IPS-11a (cell line): ENCODE measurements at regions not wholly inside any gene's neighbourhood (a gene's known extent, or its start where the extent isn't known, plus 50 kb on each side); places are given as distances from the start of the nearest gene placed in this dataset.

Experiments used
- H3K4me3 ChIP-seq: one replicate; pipeline ENCODE4 v1.5.1; 2013; ENCODE audit warnings: low read depth, low read length, control low read depth

- no peak overlapping the region for H3K4me3 ChIP-seq
Measured at GRCh38 chr15:95567686-95568085, 762.8 kb upstream of the NR2F2 start.

DNA sequence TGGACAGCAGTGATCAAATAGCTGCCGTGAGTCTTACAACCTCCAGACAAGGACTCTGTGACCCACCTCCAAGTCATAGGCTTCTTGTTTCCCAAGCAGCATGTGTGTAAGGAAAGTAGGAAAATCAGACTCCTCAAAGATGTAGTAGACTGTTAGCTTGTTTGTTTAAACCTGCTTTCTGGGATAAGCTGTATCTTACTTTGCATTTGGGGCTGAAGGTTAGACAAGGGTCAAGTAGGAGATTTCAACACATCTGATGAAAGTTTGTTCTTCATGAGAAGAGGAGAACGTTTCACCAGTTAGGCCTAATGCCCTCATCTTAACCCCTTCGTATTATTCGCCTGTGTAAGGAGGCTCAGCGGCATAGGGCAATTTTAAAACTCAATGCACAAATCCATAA lies 756.4 kb upstream of the NR2F2 start:
- no peak overlapping the region for H3K4me3 ChIP-seq

- H3K4me3 ChIP-seq, result no peak overlapping the region
Measured at GRCh38 chr15:95577927-95578326, 752.6 kb upstream of the NR2F2 start.

- no peak overlapping the region for H3K4me3 ChIP-seq
Measured at GRCh38 chr15:95580121-95580520, 750.4 kb upstream of the NR2F2 start.

DNA sequence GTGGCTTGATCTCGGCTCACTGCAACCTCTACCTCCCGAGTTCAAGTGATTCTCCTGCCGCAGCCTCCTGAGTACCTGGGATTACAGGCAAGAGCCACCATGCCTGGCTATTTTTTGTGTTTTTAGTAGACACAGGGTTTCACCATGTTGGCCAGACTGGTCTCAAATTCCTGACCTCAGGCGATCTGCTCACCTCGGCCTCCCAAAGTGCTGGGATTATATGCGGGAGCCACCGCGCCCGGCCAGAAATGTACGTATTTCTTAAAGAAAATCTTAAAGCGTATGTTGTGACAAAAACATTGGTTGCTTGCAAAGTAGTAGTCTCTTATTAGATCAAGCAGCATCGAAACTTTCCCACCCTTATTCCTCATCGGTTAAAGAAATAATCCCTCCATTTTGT lies 748.9 kb upstream of the NR2F2 start:
- no peak overlapping the region for H3K4me3 ChIP-seq

DNA sequence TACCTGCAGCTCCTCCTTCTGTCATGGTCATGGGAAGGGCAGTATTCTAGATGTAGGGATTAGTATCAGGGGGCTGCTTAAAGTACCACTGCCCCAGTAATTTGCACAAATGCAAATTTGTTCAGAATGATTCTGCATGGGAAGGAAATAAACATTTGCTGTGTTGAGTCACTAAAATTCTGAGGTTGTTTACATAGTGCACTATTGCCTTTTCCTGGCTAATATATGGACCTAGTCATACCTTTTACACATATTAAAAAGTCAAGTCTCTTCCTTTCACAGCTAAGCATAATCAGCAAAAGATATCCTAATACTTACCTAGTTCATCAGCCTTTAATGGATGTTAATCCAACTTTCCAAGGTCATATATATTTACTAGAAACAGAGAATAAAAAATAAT lies 746.4 kb upstream of the NR2F2 start:
- H3K4me3 ChIP-seq, result no peak overlapping the region

- no peak overlapping the region for H3K4me3 ChIP-seq
Measured at GRCh38 chr15:95588056-95588455, 742.4 kb upstream of the NR2F2 start.

DNA sequence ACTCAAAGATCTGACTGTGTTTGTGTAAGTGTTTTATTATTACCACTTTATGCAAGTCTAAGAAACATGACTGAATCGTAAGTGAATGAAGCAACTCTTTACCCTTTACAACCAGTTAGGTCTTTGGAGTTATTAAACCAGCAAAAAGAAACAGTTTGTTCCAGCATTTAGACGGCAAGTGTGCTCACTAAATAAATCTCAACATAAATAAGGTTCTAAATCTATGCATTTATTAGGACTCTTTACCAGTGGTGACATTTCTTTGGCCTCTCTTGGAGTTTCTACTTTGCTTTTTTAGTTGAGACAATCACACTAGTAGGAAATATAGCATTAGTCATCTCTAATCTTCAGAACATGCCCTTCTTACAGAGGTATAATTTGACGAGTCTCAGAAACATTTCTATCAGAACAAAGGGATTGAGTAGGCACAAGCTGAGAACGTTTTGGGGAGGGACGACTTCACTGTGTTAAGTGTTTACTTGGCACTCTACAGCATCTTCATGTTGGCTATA lies 739.9 kb upstream of the NR2F2 start:
- no peak overlapping the region for H3K4me3 ChIP-seq

DNA sequence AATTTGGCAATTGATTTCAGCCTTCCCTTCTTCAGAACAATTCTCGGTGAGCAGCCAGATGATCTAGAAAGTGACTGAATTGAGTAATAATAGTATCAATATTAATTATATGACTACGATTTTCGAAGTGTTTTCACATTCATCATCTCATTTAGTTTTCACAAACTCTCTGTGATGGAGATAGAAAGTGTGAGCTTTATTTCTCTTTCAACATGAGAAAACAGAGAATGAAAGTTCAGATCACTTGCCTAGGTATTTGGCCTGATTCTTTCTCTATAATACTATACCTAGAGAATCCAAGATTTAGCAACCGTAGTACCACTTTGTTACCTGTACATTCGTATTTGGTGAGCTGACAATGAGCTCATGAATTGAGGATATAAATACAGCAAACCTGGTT lies 739.2 kb upstream of the NR2F2 start:
- H3K4me3 ChIP-seq, result no peak overlapping the region

GRCh38 chr15:95591886-95592285 lies 738.6 kb upstream of the NR2F2 start:
- H3K4me3 ChIP-seq, result no peak overlapping the region

GRCh38 chr15:95594496-95594895 lies 736.0 kb upstream of the NR2F2 start:
- H3K4me3 ChIP-seq, result no peak overlapping the region

DNA sequence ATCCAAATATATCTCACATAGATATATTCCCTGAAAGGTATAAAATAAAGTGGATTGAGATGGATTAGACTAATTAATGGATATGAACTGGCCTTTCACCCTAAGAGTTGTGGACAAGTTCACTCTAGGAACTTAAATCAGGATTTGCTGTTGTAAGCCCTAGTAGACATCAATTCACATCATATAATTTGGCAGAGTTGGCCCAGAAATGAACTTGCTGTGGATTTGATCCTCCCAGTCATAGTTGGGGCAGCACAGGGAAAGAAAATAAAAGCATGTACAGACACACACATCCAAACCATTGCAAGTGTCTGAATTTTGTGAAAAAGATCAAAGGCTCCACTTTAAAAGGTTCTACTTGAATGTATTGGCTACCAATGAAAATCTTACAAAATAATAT lies 734.7 kb upstream of the NR2F2 start:
- no peak overlapping the region for H3K4me3 ChIP-seq

DNA sequence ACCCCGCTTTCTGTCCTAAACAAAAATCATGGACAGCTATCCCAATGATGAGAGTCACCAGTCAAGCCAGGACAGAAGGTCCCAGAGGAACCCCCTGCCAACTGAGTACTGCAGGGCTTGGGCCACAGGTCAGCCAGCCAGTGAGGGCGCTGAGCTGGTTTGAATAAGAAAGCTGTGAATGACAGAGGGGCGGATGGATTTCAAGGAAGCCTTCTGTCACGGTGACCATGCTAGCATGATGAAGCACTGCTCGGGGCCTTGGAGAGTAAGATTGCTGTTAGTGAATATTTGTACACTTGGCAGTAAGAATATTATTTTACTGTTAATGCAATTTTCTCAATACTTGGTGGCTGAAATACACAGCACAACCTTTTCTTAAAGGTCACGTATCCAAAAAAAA lies 734.0 kb upstream of the NR2F2 start:
- H3K4me3 ChIP-seq, result no peak overlapping the region

- H3K4me3 ChIP-seq, result no peak overlapping the region
Measured at GRCh38 chr15:95598251-95598855, 732.1 kb upstream of the NR2F2 start.

DNA sequence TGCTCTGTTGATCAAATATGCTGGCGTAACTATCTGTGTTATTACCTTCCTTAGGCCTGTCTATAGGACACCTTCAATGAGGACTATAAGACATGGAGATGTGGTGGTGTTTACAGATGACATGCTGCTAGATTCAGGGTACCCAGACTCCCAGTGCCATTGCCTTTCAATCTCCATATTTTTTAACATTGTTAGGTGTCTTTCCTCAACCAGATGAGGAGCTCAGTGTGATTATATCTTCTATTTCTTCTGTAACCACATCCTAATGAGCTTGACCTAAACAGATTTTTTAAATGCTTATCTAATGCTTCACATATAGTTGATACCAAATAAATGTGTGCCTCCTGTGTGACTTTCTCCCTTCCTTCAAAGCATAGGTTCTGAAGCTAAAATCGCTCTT lies 730.1 kb upstream of the NR2F2 start:
- no peak overlapping the region for H3K4me3 ChIP-seq

GRCh38 chr15:95600884-95601283 lies 729.6 kb upstream of the NR2F2 start:
- H3K4me3 ChIP-seq, result no peak overlapping the region

DNA sequence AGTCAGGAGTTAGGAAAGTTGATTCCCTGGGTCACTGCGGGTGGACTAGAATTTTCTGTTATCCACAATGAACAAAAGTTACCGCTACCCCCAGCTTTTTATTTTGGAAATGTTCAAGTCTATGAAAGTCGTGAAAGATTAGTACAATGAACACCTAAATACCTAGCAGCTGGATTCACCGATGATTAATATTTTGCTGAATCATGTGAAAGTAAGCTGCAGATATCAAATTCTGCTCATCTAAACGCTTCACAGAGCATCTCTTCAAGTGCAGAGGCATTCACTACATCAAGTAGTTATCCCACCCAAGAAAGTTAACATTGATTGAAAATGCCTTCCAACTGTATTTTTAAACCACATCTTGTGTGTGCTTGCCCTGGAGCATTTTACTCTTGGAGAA lies 729.0 kb upstream of the NR2F2 start:
- no peak overlapping the region for H3K4me3 ChIP-seq

- no peak overlapping the region for H3K4me3 ChIP-seq
Measured at GRCh38 chr15:95603802-95604201, 726.7 kb upstream of the NR2F2 start.

- H3K4me3 ChIP-seq, result no peak overlapping the region
Measured at GRCh38 chr15:95604634-95605036, 725.9 kb upstream of the NR2F2 start.

GRCh38 chr15:95605098-95605497 lies 725.4 kb upstream of the NR2F2 start:
- H3K4me3 ChIP-seq, result no peak overlapping the region

- H3K4me3 ChIP-seq, result no peak overlapping the region
Measured at GRCh38 chr15:95606551-95606950, 723.9 kb upstream of the NR2F2 start.

DNA sequence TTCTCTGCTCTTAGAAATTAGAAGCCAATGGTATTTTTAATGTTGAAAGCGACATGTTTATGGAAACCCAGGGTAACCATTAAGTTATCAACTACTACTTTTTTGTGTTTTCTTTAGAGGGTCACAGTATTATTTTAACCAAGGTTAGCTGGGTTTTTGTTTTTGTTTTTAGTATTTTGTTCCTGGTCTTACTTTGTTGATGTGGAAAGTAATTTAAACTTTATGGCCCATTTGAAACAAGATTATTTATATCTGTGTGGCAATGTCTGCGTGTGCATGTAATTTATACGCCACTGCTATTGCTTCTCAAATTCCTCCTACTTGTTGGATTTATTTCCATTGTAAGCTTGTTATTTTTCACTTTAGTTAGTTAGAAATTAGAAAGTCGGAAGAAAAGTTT lies 722.1 kb upstream of the NR2F2 start:
- H3K4me3 ChIP-seq, result no peak overlapping the region

GRCh38 chr15:95609096-95609495 lies 721.4 kb upstream of the NR2F2 start:
- H3K4me3 ChIP-seq, result no peak overlapping the region
